ENCODE measurements at regions not wholly inside any gene's neighbourhood (a gene's known extent, or its start where the extent isn't known, plus 50 kb on each side); places are given as distances from the start of the nearest gene placed in this dataset.

GRCh38 chr13:76316998-76317527 lies 569.1 kb downstream of the KCTD12 start:
- no peak overlapping the region for H3K27ac ChIP-seq
- intact Hi-C loops (cut with DNase I; ENCODE audit: low total_unique reads) = no loop called here
- TF ChIP-seq POLR2A (IDR thresholded peaks at IDR 0.05) (no peak), CTCF (IDR thresholded peaks at IDR 0.05) (no peak)
- DNase-seq = no peak
- no peaks in the 10 kb centered on the region for H3K4me1 ChIP-seq
- no peaks in the 10 kb centered on the region for H3K36me3 ChIP-seq (ENCODE audit: low read depth, missing control alignments)
- no peaks in the 10 kb centered on the region for H3K27me3 ChIP-seq
- no peaks in the 10 kb centered on the region for H3K9me3 ChIP-seq
- no peak overlapping the region for H3K4me3 ChIP-seq

GRCh38 chr13:76314495-76314894 lies 571.7 kb downstream of the KCTD12 start:
- intact Hi-C loops (cut with DNase I; ENCODE audit: low total_unique reads) = no loop called here
- TF ChIP-seq POLR2A (IDR thresholded peaks at IDR 0.05) (no peak), CTCF (IDR thresholded peaks at IDR 0.05) (no peak)
- no peaks in the 10 kb centered on the region for H3K4me1 ChIP-seq
- 38 to 61% methylated on average over 6 of the region's 6 CpGs for WGBS, 2 donors
- no peaks in the 10 kb centered on the region for H3K9me3 ChIP-seq
- no peak for DNase-seq
- no peaks in the 10 kb centered on the region for H3K36me3 ChIP-seq (ENCODE audit: low read depth, missing control alignments)
- H3K4me3 ChIP-seq = no peak overlapping the region
- H3K27me3 ChIP-seq = no peaks in the 10 kb centered on the region
- no peak overlapping the region for H3K27ac ChIP-seq

GRCh38 chr13:76307142-76307541 lies 579.1 kb downstream of the KCTD12 start:
- H3K4me3 ChIP-seq = no peak overlapping the region
- no peaks in the 10 kb centered on the region for H3K9me3 ChIP-seq
- no peaks in the 10 kb centered on the region for H3K4me1 ChIP-seq
- H3K36me3 ChIP-seq (ENCODE audit: low read depth, missing control alignments) = no peaks in the 10 kb centered on the region
- H3K27me3 ChIP-seq = no peaks in the 10 kb centered on the region
- intact Hi-C loops (cut with DNase I; ENCODE audit: low total_unique reads) = no loop called here
- 19 to 20% methylated on average over 4 of the region's 4 CpGs for WGBS, 2 donors
- TF ChIP-seq POLR2A (IDR thresholded peaks at IDR 0.05) (no peak), CTCF (IDR thresholded peaks at IDR 0.05) (no peak)
- peak; percentile 43 for DNase-seq
- peak overlapping the region in 1 of 2 donors; percentile 26 for H3K27ac ChIP-seq

- no peak overlapping the region for H3K4me3 ChIP-seq
- 79 to 89% methylated on average over 4 of the region's 4 CpGs for WGBS, 2 donors
- H3K9me3 ChIP-seq = no peaks in the 10 kb centered on the region
- intact Hi-C loops (cut with DNase I; ENCODE audit: low total_unique reads) = no loop called here
- no peak overlapping the region for H3K27ac ChIP-seq
- H3K27me3 ChIP-seq = no peaks in the 10 kb centered on the region
- TF ChIP-seq CTCF (IDR thresholded peaks at IDR 0.05) (no peak), POLR2A (IDR thresholded peaks at IDR 0.05) (no peak)
- no peaks in the 10 kb centered on the region for H3K4me1 ChIP-seq
- H3K36me3 ChIP-seq (ENCODE audit: low read depth, missing control alignments) = no peaks in the 10 kb centered on the region
- DNase-seq = no peak
Measured at GRCh38 chr13:76300688-76301087, 585.5 kb downstream of the KCTD12 start.

- Histone ChIP-seq H3K9me3 (no peaks in the 10 kb centered on the region), H3K36me3 (ENCODE audit: low read depth, missing control alignments) (no peaks in the 10 kb centered on the region), H3K4me3 (no peak overlapping the region), H3K4me1 (no peaks in the 10 kb centered on the region), H3K27ac (no peak overlapping the region), H3K27me3 (no peaks in the 10 kb centered on the region)
- TF ChIP-seq CTCF (IDR thresholded peaks at IDR 0.05) (no peak), POLR2A (IDR thresholded peaks at IDR 0.05) (no peak)
- intact Hi-C loops (cut with DNase I; ENCODE audit: low total_unique reads) = no loop called here
- no peak for DNase-seq
- 87 to 92% methylated on average over 6 of the region's 6 CpGs for WGBS, 2 donors
Measured at GRCh38 chr13:76297331-76297730, 588.9 kb downstream of the KCTD12 start.

Measured in testis (tissue), 2 donors.